WTC11 (cell line): ENCODE measurements at regions not wholly inside any gene's neighbourhood (a gene's known extent, or its start where the extent isn't known, plus 50 kb on each side); places are given as distances from the start of the nearest gene placed in this dataset.

Source experiments
- ATAC-seq: fragments of 200-7000 bp; cut with Tn5 transposase; 2 replicates; pipeline ENCODE4 v1.10.0; 2021; ENCODE audit warnings: mild to moderate bottlenecking, moderate library complexity
- CTCF ChIA-PET: fragments of 300-600 bp; sonication (Branson Sonifier 250); formaldehyde crosslinking; loops from one replicate; lab custom pipeline; 2021; ENCODE audit warnings: antibody characterized with exemption; lab: Charles Lee
- POLR2A ChIA-PET: fragments of 350-600 bp; sonication (Branson Sonifier 250); formaldehyde crosslinking; loops from one replicate; lab custom pipeline; 2021; ENCODE audit warnings: antibody characterized with exemption; lab: Charles Lee
- DNase-seq: peaks from one replicate; pipeline ENCODE4 v3.0.0; 2021; ENCODE audit warnings: low spot score
- H3K27ac Mint-ChIP-seq: 2 replicates; pipeline ENCODE4 v1.8.0; 2021; ENCODE audit warnings: mixed read lengths
- H3K27me3 Mint-ChIP-seq: 2 replicates; pipeline ENCODE4 v1.8.0; 2021; ENCODE audit warnings: low read depth, mild to moderate bottlenecking, moderate library complexity, mixed read lengths
- H3K36me3 Mint-ChIP-seq: 2 replicates; pipeline ENCODE4 v1.8.0; 2021; ENCODE audit warnings: mixed read lengths
- H3K4me1 Mint-ChIP-seq: 2 replicates; pipeline ENCODE4 v1.8.0; 2022; ENCODE audit warnings: mixed read lengths
- H3K4me3 Mint-ChIP-seq: 2 replicates; pipeline ENCODE4 v1.8.0; 2021; ENCODE audit warnings: mild to moderate bottlenecking, moderate library complexity, mixed read lengths
- H3K9me3 Mint-ChIP-seq: 2 replicates; pipeline ENCODE4 v1.8.0; 2021; ENCODE audit warnings: mixed read lengths
- AR ChIP-seq: fragments of 250-450 bp; sonication (Bioruptor Pico); IDR thresholded peaks from 2 replicates; pipeline ENCODE4 v1.9.0; 2021; ENCODE audit warnings: mild to moderate bottlenecking
- ARID4B ChIP-seq: sonication (generic); formaldehyde crosslinking; IDR thresholded peaks from 2 replicates; pipeline ENCODE4 v1.8.0; 2023; ENCODE audit warnings: missing genetic modification reagents, mild to moderate bottlenecking, borderline replicate concordance
- ATF1 ChIP-seq: sonication (generic); formaldehyde crosslinking; IDR thresholded peaks from 2 replicates; pipeline ENCODE4 v1.8.1; 2023; ENCODE audit warnings: mild to moderate bottlenecking, moderate library complexity, missing genetic modification reagents
- CREB1 ChIP-seq: sonication (generic); formaldehyde crosslinking; IDR thresholded peaks from 2 replicates; pipeline ENCODE4 v1.8.0; 2023; ENCODE audit warnings: mild to moderate bottlenecking, missing genetic modification reagents
- CREM ChIP-seq: sonication (generic); formaldehyde crosslinking; IDR thresholded peaks from 2 replicates; pipeline ENCODE4 v1.8.1; 2022; ENCODE audit warnings: mild to moderate bottlenecking, missing genetic modification reagents, moderate library complexity
- ELF4 ChIP-seq: sonication (generic); formaldehyde crosslinking; IDR thresholded peaks from 2 replicates; pipeline ENCODE4 v1.8.1; 2022; ENCODE audit warnings: low read depth, mild to moderate bottlenecking, moderate library complexity, missing genetic modification reagents
- ETV6 ChIP-seq: sonication (generic); formaldehyde crosslinking; IDR thresholded peaks from 2 replicates; pipeline ENCODE4 v1.8.1; 2022; ENCODE audit warnings: mild to moderate bottlenecking, missing genetic modification reagents
- GABPB1 ChIP-seq: sonication (generic); formaldehyde crosslinking; IDR thresholded peaks from 2 replicates; pipeline ENCODE4 v1.8.1; 2023; ENCODE audit warnings: mild to moderate bottlenecking, missing genetic modification reagents
- HMGXB4 ChIP-seq: sonication (generic); formaldehyde crosslinking; IDR thresholded peaks from 2 replicates; pipeline ENCODE4 v1.8.1; 2023; ENCODE audit warnings: mild to moderate bottlenecking, moderate library complexity, missing genetic modification reagents
- JUN ChIP-seq: sonication (generic); formaldehyde crosslinking; IDR thresholded peaks from 2 replicates; pipeline ENCODE4 v1.8.0; 2023; ENCODE audit warnings: mild to moderate bottlenecking, missing genetic modification reagents
- MXD4 ChIP-seq: fragments of 250-450 bp; sonication (Bioruptor Pico); IDR thresholded peaks from 2 replicates; pipeline ENCODE4 v1.8.0; 2021; ENCODE audit warnings: mild to moderate bottlenecking, moderate library complexity, borderline replicate concordance
- NFYB ChIP-seq: sonication (generic); formaldehyde crosslinking; conservative IDR thresholded peaks from 2 replicates; pipeline ENCODE4 v1.8.0; 2022; ENCODE audit warnings: low read depth, missing genetic modification reagents
- NR3C1 ChIP-seq: sonication (generic); formaldehyde crosslinking; conservative IDR thresholded peaks from 2 replicates; pipeline ENCODE4 v1.8.1; 2023; ENCODE audit warnings: low read depth, mild to moderate bottlenecking, missing genetic modification reagents
- PREB ChIP-seq: sonication (generic); formaldehyde crosslinking; IDR thresholded peaks from 2 replicates; pipeline ENCODE4 v1.8.1; 2022; ENCODE audit warnings: mild to moderate bottlenecking, missing genetic modification reagents, moderate library complexity, borderline replicate concordance
- RORB ChIP-seq: fragments of 250-450 bp; sonication (Bioruptor Pico); IDR thresholded peaks from 2 replicates; pipeline ENCODE4 v1.9.0; 2021; ENCODE audit warnings: mild to moderate bottlenecking
- SMAD3 ChIP-seq: sonication (generic); formaldehyde crosslinking; IDR thresholded peaks from 2 replicates; pipeline ENCODE4 v1.8.0; 2022; ENCODE audit warnings: missing genetic modification reagents, mild to moderate bottlenecking, borderline replicate concordance
- TEAD1 ChIP-seq: sonication (generic); formaldehyde crosslinking; IDR thresholded peaks from 2 replicates; pipeline ENCODE4 v1.8.0; 2022; ENCODE audit warnings: mild to moderate bottlenecking, missing genetic modification reagents
- TEAD4 ChIP-seq: sonication (generic); formaldehyde crosslinking; IDR thresholded peaks from 2 replicates; pipeline ENCODE4 v1.8.0; 2022; ENCODE audit warnings: mild to moderate bottlenecking, missing genetic modification reagents
- ZBTB21 ChIP-seq: sonication (generic); formaldehyde crosslinking; IDR thresholded peaks from 2 replicates; pipeline ENCODE4 v1.8.1; 2023; ENCODE audit warnings: mild to moderate bottlenecking, missing genetic modification reagents, borderline replicate concordance
- ZBTB43 ChIP-seq: sonication (generic); formaldehyde crosslinking; IDR thresholded peaks from 2 replicates; pipeline ENCODE4 v1.8.1; 2023; ENCODE audit warnings: mild to moderate bottlenecking, missing genetic modification reagents
- ZNF138 ChIP-seq: sonication (generic); formaldehyde crosslinking; conservative IDR thresholded peaks from 2 replicates; pipeline ENCODE4 v1.8.1; 2022; ENCODE audit warnings: mild to moderate bottlenecking, moderate library complexity, missing genetic modification reagents
- ZNF263 ChIP-seq: sonication (generic); formaldehyde crosslinking; IDR thresholded peaks from 2 replicates; pipeline ENCODE4 v1.8.1; 2022; ENCODE audit warnings: low read depth, mild to moderate bottlenecking, moderate library complexity, missing genetic modification reagents
- ZNF396 ChIP-seq: fragments of 250-450 bp; sonication (Bioruptor Pico); IDR thresholded peaks from 2 replicates; pipeline ENCODE4 v1.8.0; 2021; ENCODE audit warnings: mild to moderate bottlenecking, moderate library complexity, borderline replicate concordance

GRCh38 chr14:43362586-43362985, 1144.5 kb downstream of the FSCB start:
- POLR2A ChIA-PET, result no interaction called here
- H3K4me1 Mint-ChIP-seq, result no peaks in the 10 kb centered on the region
- DNase-seq, result no peak
- TF ChIP-seq JUN (CRISPR knock-in tag) (no peak), PREB (CRISPR knock-in tag) (no peak), MXD4 (no peak), SMAD3 (CRISPR knock-in tag) (no peak), ZNF263 (CRISPR knock-in tag) (no peak), ETV6 (CRISPR knock-in tag) (no peak), ATF1 (CRISPR knock-in tag) (no peak)
- TF ChIP-seq, all 79 proteins: peak for 0
- Mint-ChIP-seq H3K27ac (no peak overlapping the region), H3K9me3 (peaks cover 4% of the 10 kb centered on the region; the same call in 1 of the 2 replicates), H3K36me3 (no peaks in the 10 kb centered on the region), H3K27me3 (no peaks in the 10 kb centered on the region; the same call in 1 of the 2 replicates), H3K4me3 (no peak overlapping the region)
- ATAC-seq, result no peak
- CTCF ChIA-PET, result no interaction called here

- H3K27ac Mint-ChIP-seq, result no peak overlapping the region
- POLR2A ChIA-PET, result no interaction called here
- CTCF ChIA-PET, result no interaction called here
- DNase-seq (no peak), ATAC-seq (no peak)
- no peaks in the 10 kb centered on the region for H3K36me3 Mint-ChIP-seq
- no peak overlapping the region for H3K4me3 Mint-ChIP-seq
- H3K27me3 Mint-ChIP-seq, result no peaks in the 10 kb centered on the region; the same call in 1 of the 2 replicates
- TF ChIP-seq ZNF138 (CRISPR knock-in tag), result no peak
- TF ChIP-seq ZNF396, result no peak
- no peak for TF ChIP-seq NFYB (CRISPR knock-in tag)
- no peak for TF ChIP-seq ZBTB43 (CRISPR knock-in tag)
- TF ChIP-seq HMGXB4, result no peak
- no peak for TF ChIP-seq TEAD1 (CRISPR knock-in tag)
- no peak for TF ChIP-seq MXD4
- no peak for TF ChIP-seq GABPB1 (CRISPR knock-in tag)
- TF ChIP-seq TEAD4 (CRISPR knock-in tag), result no peak
- no peak for TF ChIP-seq ARID4B (CRISPR knock-in tag)
- TF ChIP-seq CREM (CRISPR knock-in tag), result no peak
- no peak for TF ChIP-seq CREB1 (CRISPR knock-in tag)
- TF ChIP-seq AR (CRISPR knock-in tag), result no peak
- no peak for TF ChIP-seq ELF4 (CRISPR knock-in tag)
- TF ChIP-seq NR3C1 (CRISPR knock-in tag), result no peak
- no peak for TF ChIP-seq RORB
- no peak for TF ChIP-seq ZBTB21 (CRISPR knock-in tag)
- no peak for TF ChIP-seq SMAD3 (CRISPR knock-in tag)
- TF ChIP-seq, all 79 proteins: peak for 0
- H3K9me3 Mint-ChIP-seq, result no peaks in the 10 kb centered on the region
- no peaks in the 10 kb centered on the region for H3K4me1 Mint-ChIP-seq
Observed at GRCh38 chr14:43361751-43362150, 1145.3 kb downstream of the FSCB start.
